ENCODE measurements at regions not wholly inside any gene's neighbourhood (a gene's known extent, or its start where the extent isn't known, plus 50 kb on each side); places are given as distances from the start of the nearest gene placed in this dataset.

DNA sequence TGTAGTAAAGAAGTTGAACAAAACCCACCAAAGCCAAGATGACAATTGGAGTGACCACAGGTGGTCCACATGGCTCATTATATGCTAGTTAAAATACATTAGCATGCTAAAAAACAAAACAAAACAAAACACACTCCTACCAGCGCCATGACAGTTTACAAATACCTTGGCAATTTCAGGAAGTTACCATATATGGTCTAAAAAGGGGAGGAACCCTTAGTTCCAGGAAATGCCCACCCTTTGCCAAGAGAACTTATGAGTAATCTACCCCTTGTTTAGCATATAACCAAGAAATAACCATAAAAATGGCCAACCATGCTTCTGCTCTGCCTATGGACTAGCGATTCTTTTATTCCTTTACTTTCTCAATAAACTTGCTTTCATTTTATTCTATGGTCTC is 979.1 kb upstream of the POT1 start:
- intact Hi-C loops (cut with DNase I), result no loop called here
- Histone ChIP-seq H3K9me3 (no peaks in the 10 kb centered on the region), H3K4me1 (no peaks in the 10 kb centered on the region), H3K36me3 (no peaks in the 10 kb centered on the region), H3K27me3 (no peaks in the 10 kb centered on the region), H3K27ac (no peak overlapping the region), H3K4me3 (no peak overlapping the region)
- no peak for DNase-seq (ENCODE audit: low spot score in 2 of 2)
- TF ChIP-seq, protein P1, sequence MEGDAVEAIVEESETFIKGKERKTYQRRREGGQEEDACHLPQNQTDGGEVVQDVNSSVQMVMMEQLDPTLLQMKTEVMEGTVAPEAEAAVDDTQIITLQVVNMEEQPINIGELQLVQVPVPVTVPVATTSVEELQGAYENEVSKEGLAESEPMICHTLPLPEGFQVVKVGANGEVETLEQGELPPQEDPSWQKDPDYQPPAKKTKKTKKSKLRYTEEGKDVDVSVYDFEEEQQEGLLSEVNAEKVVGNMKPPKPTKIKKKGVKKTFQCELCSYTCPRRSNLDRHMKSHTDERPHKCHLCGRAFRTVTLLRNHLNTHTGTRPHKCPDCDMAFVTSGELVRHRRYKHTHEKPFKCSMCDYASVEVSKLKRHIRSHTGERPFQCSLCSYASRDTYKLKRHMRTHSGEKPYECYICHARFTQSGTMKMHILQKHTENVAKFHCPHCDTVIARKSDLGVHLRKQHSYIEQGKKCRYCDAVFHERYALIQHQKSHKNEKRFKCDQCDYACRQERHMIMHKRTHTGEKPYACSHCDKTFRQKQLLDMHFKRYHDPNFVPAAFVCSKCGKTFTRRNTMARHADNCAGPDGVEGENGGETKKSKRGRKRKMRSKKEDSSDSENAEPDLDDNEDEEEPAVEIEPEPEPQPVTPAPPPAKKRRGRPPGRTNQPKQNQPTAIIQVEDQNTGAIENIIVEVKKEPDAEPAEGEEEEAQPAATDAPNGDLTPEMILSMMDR (IDR thresholded peaks at IDR 0.05), result no peak

DNA sequence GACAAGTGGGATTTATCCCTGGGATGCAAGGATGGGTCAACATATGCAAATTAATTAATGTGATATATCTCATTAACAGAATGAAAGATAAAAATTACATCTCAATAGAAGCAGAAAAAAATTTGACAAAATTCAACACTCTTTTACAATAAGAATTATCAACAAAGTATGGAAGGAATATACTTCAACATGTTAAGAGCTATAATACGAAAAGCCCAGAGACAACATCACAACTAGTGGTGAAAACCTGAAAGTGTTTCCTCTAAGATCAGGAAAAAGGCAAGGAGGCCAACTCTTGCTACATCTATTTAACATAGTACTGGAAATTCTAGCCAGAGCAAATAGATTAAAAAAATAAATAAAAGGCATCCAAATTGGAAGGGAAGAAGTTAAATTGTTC is 970.0 kb upstream of the POT1 start:
- intact Hi-C loops (cut with DNase I), result no loop called here

DNA sequence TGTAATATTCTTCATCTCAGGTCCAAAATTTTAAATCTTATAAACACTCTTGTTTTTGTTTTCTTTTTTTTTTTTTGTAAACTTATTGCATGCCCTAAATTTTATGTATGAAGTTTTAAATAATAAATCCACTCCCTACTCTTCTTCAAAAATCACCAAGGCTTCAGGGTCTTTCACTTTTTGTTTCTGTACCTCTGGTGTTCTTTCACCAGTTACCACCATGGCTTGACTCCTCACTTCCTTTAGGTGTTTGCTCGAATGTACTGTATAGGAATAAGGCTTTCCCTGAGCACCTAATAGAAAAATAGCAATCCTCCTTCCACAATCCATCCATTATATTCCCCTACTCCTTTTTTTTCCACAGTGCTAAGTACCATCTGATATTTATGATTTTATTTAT is 962.8 kb upstream of the POT1 start:
- intact Hi-C loops (cut with DNase I), result no loop called here
- H3K4me1 ChIP-seq, result no peaks in the 10 kb centered on the region
- no peaks in the 10 kb centered on the region for H3K9me3 ChIP-seq
- TF ChIP-seq, protein P1 (IDR thresholded peaks at IDR 0.05), result no peak
- no peak overlapping the region for H3K4me3 ChIP-seq
- H3K36me3 ChIP-seq, result no peaks in the 10 kb centered on the region
- DNase-seq (ENCODE audit: low spot score in 2 of 2), result no peak
- H3K27me3 ChIP-seq, result no peaks in the 10 kb centered on the region
- H3K27ac ChIP-seq, result no peak overlapping the region

More for the DNA sequence above, 970.0 kb upstream of the POT1 start:
- H3K4me3 ChIP-seq, result no peak overlapping the region
- DNase-seq (ENCODE audit: low spot score in 2 of 2), result no peak
- TF ChIP-seq, protein P1 (IDR thresholded peaks at IDR 0.05), result no peak
- no peaks in the 10 kb centered on the region for H3K36me3 ChIP-seq
- H3K27ac ChIP-seq, result no peak overlapping the region
- no peaks in the 10 kb centered on the region for H3K4me1 ChIP-seq
- no peaks in the 10 kb centered on the region for H3K27me3 ChIP-seq
- H3K9me3 ChIP-seq, result no peaks in the 10 kb centered on the region

DNA sequence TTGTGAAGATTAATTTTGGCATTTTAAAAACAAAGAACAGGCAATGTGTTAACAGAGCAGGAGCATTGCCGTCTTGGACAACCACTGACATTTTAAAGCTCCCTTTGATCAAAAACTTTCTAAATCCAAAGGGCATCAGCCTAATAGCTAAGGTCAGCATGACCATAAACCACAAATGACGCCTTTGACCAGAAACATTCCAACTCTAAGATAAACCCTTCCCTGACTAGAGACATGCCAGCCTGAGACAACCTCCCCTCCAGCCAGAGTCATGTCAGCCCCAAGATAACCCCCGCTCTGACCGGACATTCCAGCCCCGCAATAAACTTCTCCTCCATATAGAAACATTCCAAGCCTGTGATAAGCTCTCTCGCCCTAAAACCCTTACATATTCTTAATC is 949.4 kb upstream of the POT1 start:
- TF ChIP-seq, protein P1 (IDR thresholded peaks at IDR 0.05), result no peak
- no peaks in the 10 kb centered on the region for H3K9me3 ChIP-seq
- H3K4me1 ChIP-seq, result no peaks in the 10 kb centered on the region
- no peaks in the 10 kb centered on the region for H3K36me3 ChIP-seq
- intact Hi-C loops (cut with DNase I), result no loop called here
- H3K27ac ChIP-seq, result no peak overlapping the region
- no peaks in the 10 kb centered on the region for H3K27me3 ChIP-seq
- H3K4me3 ChIP-seq, result no peak overlapping the region
- DNase-seq (ENCODE audit: low spot score in 2 of 2), result no peak

DNA sequence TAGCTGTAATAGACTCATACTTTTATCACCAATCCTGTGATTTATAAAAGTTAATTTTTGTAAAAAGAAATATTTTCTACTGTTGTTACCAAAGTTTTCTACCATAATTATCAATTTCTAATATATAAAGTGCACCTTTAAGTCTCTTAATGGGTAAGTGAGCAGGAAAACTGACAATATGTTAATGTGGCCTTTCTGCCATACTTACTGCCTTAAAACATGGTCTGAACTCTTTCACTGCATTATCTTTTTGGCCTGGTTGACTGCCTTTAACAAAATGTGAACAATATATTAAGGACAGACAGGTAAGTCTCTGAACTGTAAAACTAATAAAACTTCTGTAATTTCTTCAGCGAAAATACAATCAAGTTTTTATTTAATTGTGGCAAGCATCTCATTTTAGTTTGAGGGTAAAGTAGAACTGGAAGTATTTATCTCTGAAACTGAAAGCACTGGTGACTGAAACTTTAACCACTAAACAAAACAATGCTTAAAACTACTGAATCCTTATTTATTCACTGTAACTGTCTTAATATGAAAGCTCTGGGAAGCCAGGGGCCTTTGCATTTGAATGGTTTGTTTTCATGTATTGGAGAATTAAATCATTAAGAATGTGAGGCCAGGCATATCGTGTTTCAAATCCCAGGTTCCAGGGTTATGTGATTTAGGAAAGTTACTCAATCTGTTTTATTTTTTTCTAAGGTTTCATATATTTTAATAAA is 948.8 kb upstream of the POT1 start:
- Histone ChIP-seq H3K9me3 (no peaks in the 10 kb centered on the region), H3K36me3 (no peaks in the 10 kb centered on the region), H3K4me1 (no peaks in the 10 kb centered on the region), H3K27ac (no peak overlapping the region), H3K27me3 (no peaks in the 10 kb centered on the region), H3K4me3 (no peak overlapping the region)
- DNase-seq (ENCODE audit: low spot score in 2 of 2), result no peak
- TF ChIP-seq, protein P1 (IDR thresholded peaks at IDR 0.05), result no peak
- intact Hi-C loops (cut with DNase I), result no loop called here

DNA sequence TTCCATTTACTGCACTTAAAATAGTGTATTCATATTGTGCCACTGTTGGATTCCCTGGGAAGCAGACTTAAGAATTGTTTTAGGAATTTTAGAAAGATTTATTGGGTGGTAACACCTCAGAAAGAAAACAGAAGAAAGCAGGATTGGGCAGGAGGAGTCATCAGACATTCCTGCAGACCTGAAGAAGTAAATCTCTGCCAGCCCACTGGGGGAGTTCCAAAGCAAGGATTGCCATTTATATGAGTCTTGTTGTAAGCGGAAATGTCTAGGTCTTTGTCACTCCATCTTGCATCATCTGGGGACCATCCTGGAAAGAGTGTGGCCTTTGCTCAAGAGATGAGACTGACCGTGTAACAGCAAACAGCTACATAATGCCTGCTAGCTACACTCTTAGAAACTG is 947.6 kb upstream of the POT1 start:
- intact Hi-C loops (cut with DNase I), result no loop called here
- H3K36me3 ChIP-seq, result no peaks in the 10 kb centered on the region

More for the DNA sequence above, 947.6 kb upstream of the POT1 start:
- Histone ChIP-seq H3K4me3 (no peak overlapping the region), H3K4me1 (no peaks in the 10 kb centered on the region), H3K9me3 (no peaks in the 10 kb centered on the region), H3K27me3 (no peaks in the 10 kb centered on the region), H3K27ac (no peak overlapping the region)
- TF ChIP-seq, protein P1 (IDR thresholded peaks at IDR 0.05), result no peak
- DNase-seq (ENCODE audit: low spot score in 2 of 2), result no peak
